CD1c-positive myeloid dendritic cell (primary cell): ENCODE measurements at regions not wholly inside any gene's neighbourhood (a gene's known extent, or its start where the extent isn't known, plus 50 kb on each side); places are given as distances from the start of the nearest gene placed in this dataset.
"Not testable (repeated sequence)": the region's sequence is repeated elsewhere in the genome, so short reads cannot be mapped to it uniquely, and the experiment has no call there.

ENCODE experiments used
- DNase-seq: peaks from one replicate; pipeline ENCODE4 v3.0.0-alpha.2; 2016; ENCODE audit errors: extremely low spot score

- DNase-seq: no peak
These were observed 512.5 kb upstream of the AMOT start for GRCh38 chrX:113353134-113353533.

- no peak for DNase-seq
These were observed 489.8 kb upstream of the AMOT start for GRCh38 chrX:113330416-113330815.

GRCh38 chrX:113315927-113316326 lies 475.3 kb upstream of the AMOT start:
- DNase-seq: no peak

GRCh38 chrX:113305496-113305895 lies 464.9 kb upstream of the AMOT start:
- no peak for DNase-seq

- no peak for DNase-seq
These were observed 459.9 kb upstream of the AMOT start for GRCh38 chrX:113300580-113300979.

GRCh38 chrX:113297437-113297836 lies 456.8 kb upstream of the AMOT start:
- no peak for DNase-seq

- DNase-seq: no peak
These were observed 448.9 kb upstream of the AMOT start for GRCh38 chrX:113289503-113289902.

- DNase-seq: no peak
These were observed 447.1 kb upstream of the AMOT start for GRCh38 chrX:113287761-113288160.

- no peak for DNase-seq
These were observed 435.2 kb upstream of the AMOT start for GRCh38 chrX:113275804-113276203.

- DNase-seq: no peak
These were observed 434.2 kb upstream of the AMOT start for GRCh38 chrX:113274791-113275190.

- no peak for DNase-seq
These were observed 433.7 kb upstream of the AMOT start for GRCh38 chrX:113274345-113274744.

GRCh38 chrX:113269203-113269602 lies 428.6 kb upstream of the AMOT start:
- no peak for DNase-seq

GRCh38 chrX:113260474-113260873 lies 419.8 kb upstream of the AMOT start:
- DNase-seq: no peak

GRCh38 chrX:113222305-113222704 lies 381.7 kb upstream of the AMOT start:
- DNase-seq: no peak

GRCh38 chrX:113212052-113212451 lies 371.4 kb upstream of the AMOT start:
- DNase-seq: no peak

- DNase-seq: no peak
These were observed 362.0 kb upstream of the AMOT start for GRCh38 chrX:113202601-113203000.

GRCh38 chrX:113195949-113196348 lies 355.3 kb upstream of the AMOT start:
- no peak for DNase-seq

- DNase-seq: no peak
These were observed 351.8 kb upstream of the AMOT start for GRCh38 chrX:113192418-113192817.

GRCh38 chrX:113157496-113157895 lies 316.9 kb upstream of the AMOT start:
- no peak for DNase-seq

GRCh38 chrX:113154315-113154714 lies 313.7 kb upstream of the AMOT start:
- DNase-seq: not testable (repeated sequence)

- DNase-seq: no peak
These were observed 296.2 kb upstream of the AMOT start for GRCh38 chrX:113136836-113137235.

GRCh38 chrX:113133316-113133715 lies 292.7 kb upstream of the AMOT start:
- no peak for DNase-seq

- no peak for DNase-seq
These were observed 284.1 kb upstream of the AMOT start for GRCh38 chrX:113124693-113125092.

- no peak for DNase-seq
These were observed 234.9 kb upstream of the AMOT start for GRCh38 chrX:113075521-113075920.

GRCh38 chrX:113059714-113060113 lies 219.1 kb upstream of the AMOT start:
- no peak for DNase-seq
